Loucy (cell line): ENCODE measurements at regions not wholly inside any gene's neighbourhood (a gene's known extent, or its start where the extent isn't known, plus 50 kb on each side); places are given as distances from the start of the nearest gene placed in this dataset.

Experiments used
- H2AFZ ChIP-seq: fragments of 200-600 bp; sonication (generic); 2 replicates; pipeline ENCODE4 v1.6.0; 2016; ENCODE audit warnings: antibody characterized with exemption, mild to moderate bottlenecking, low read length, moderate library complexity
- H3F3A ChIP-seq: fragments of 200-600 bp; 2 replicates; pipeline ENCODE4 v1.6.0; 2016; ENCODE audit warnings: antibody characterized with exemption, low read depth, mild to moderate bottlenecking
- H3K27me3 ChIP-seq: fragments of 200-600 bp; sonication (generic); 2 replicates; pipeline ENCODE4 v1.6.1; 2014; ENCODE audit warnings: low read length, mild to moderate bottlenecking; ENCODE audit not compliant: insufficient read depth, poor library complexity, severe bottlenecking
- H3K36me3 ChIP-seq: fragments of 200-600 bp; sonication (generic); 2 replicates; pipeline ENCODE4 v1.6.1; 2016; ENCODE audit warnings: low read length; ENCODE audit not compliant: insufficient read depth
- H3K4me1 ChIP-seq: fragments of 200-600 bp; sonication (generic); 2 replicates; pipeline ENCODE4 v1.5.1; 2014; ENCODE audit warnings: low read length, mild to moderate bottlenecking; ENCODE audit not compliant: insufficient read depth, poor library complexity, severe bottlenecking
- H3K4me2 ChIP-seq: fragments of 200-600 bp; sonication (generic); 2 replicates; pipeline ENCODE4 v1.6.0; 2014; ENCODE audit warnings: antibody characterized with exemption, low read length, low read depth, mild to moderate bottlenecking; ENCODE audit not compliant: poor library complexity, severe bottlenecking
- H3K4me3 ChIP-seq: fragments of 200-600 bp; sonication (generic); 2 replicates; pipeline ENCODE4 v1.5.1; 2014; ENCODE audit warnings: low read length, mild to moderate bottlenecking, mixed read lengths; ENCODE audit not compliant: poor library complexity, severe bottlenecking
- H3K79me2 ChIP-seq: fragments of 200-600 bp; sonication (generic); 2 replicates; pipeline ENCODE4 v1.6.1; 2014; ENCODE audit warnings: low read length; ENCODE audit not compliant: insufficient read depth
- H3K9ac ChIP-seq: fragments of 200-600 bp; sonication (generic); 2 replicates; pipeline ENCODE4 v1.6.0; 2014; ENCODE audit warnings: mild to moderate bottlenecking, low read depth, low read length, moderate library complexity; ENCODE audit not compliant: poor library complexity, severe bottlenecking
- H3K9me2 ChIP-seq: fragments of 200-600 bp; sonication (generic); replicated peaks from 2 replicates; pipeline ENCODE4 v1.6.1; 2016; ENCODE audit warnings: low read depth, low read length, mixed read lengths
- H3K9me3 ChIP-seq: fragments of 200-600 bp; sonication (generic); 2 replicates; pipeline ENCODE4 v1.6.1; 2014; ENCODE audit warnings: mild to moderate bottlenecking, antibody characterized with exemption, low read length, low read depth; ENCODE audit not compliant: insufficient read depth
- H4K20me1 ChIP-seq: fragments of 200-600 bp; sonication (generic); 2 replicates; pipeline ENCODE4 v1.6.0; 2014; ENCODE audit warnings: antibody characterized with exemption, low read length, mild to moderate bottlenecking; ENCODE audit not compliant: insufficient read depth, poor library complexity, severe bottlenecking
- EZH2phosphoT487 ChIP-seq: fragments of 200-600 bp; IDR thresholded peaks from 2 replicates; pipeline ENCODE4 v1.6.1; 2018; ENCODE audit warnings: antibody characterized with exemption, mild to moderate bottlenecking, moderate library complexity, borderline replicate concordance
- TF ChIP-seq, protein P1 (sequence below): fragments of 200-600 bp; sonication (generic); conservative IDR thresholded peaks from 2 replicates; pipeline ENCODE4 v1.5.1; 2014; ENCODE audit warnings: mild to moderate bottlenecking, antibody characterized with exemption, low read length

- no peaks in the 10 kb centered on the region for H3K9me2 ChIP-seq
- H3K79me2 ChIP-seq: no peaks in the 10 kb centered on the region
- H3K4me2 ChIP-seq: no peak overlapping the region
- H4K20me1 ChIP-seq: no peaks in the 10 kb centered on the region
- H3K4me1 ChIP-seq: peaks cover 65% of the 10 kb centered on the region
- no peak overlapping the region for H2AFZ ChIP-seq
- peaks cover under 1% of the 10 kb centered on the region; the same call in 1 of the 2 replicates for H3K9me3 ChIP-seq
- H3F3A ChIP-seq: no peaks in the 10 kb centered on the region
- H3K36me3 ChIP-seq: no peaks in the 10 kb centered on the region
- no peak overlapping the region for H3K4me3 ChIP-seq
- no peak overlapping the region for H3K9ac ChIP-seq
- no peaks in the 10 kb centered on the region for H3K27me3 ChIP-seq
- TF ChIP-seq, protein P1, sequence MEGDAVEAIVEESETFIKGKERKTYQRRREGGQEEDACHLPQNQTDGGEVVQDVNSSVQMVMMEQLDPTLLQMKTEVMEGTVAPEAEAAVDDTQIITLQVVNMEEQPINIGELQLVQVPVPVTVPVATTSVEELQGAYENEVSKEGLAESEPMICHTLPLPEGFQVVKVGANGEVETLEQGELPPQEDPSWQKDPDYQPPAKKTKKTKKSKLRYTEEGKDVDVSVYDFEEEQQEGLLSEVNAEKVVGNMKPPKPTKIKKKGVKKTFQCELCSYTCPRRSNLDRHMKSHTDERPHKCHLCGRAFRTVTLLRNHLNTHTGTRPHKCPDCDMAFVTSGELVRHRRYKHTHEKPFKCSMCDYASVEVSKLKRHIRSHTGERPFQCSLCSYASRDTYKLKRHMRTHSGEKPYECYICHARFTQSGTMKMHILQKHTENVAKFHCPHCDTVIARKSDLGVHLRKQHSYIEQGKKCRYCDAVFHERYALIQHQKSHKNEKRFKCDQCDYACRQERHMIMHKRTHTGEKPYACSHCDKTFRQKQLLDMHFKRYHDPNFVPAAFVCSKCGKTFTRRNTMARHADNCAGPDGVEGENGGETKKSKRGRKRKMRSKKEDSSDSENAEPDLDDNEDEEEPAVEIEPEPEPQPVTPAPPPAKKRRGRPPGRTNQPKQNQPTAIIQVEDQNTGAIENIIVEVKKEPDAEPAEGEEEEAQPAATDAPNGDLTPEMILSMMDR: no peak
- TF ChIP-seq EZH2phosphoT487: no peak
These were observed 99.3 kb upstream of the FAM20C start for GRCh38 chr7:92888-93672.

DNA sequence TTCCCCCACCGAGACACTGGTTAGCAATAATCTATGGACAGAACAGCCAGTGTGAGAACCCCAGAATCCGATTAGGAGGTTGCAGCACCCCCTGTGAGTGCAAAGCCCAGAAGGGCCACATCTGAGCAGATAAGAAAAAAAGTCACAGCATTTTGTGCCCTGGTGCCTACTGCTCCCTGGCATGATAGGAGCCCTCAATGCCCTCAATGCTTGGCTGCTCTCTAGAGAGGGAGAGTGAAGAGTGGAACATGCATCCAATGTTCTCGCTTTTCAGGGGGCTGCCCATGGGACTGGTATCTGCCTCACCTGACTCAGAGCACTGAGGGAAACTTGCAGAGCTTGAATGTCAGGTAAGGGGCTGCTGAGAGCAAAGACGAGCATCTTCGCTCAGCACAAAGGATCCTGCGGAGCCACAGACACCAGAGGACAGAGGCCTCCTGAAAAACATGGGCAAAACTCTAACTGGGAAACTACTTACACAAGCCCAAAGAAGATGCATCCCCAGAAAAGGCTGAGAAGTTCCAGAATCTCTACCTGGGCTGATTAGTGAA lies 98.0 kb upstream of the FAM20C start:
- H3K27me3 ChIP-seq: no peaks in the 10 kb centered on the region
- H3K9ac ChIP-seq: no peak overlapping the region
- H3K36me3 ChIP-seq: no peaks in the 10 kb centered on the region
- peak overlapping the region; percentile 67 for H3K4me2 ChIP-seq
- H3K9me3 ChIP-seq: peaks cover 3% of the 10 kb centered on the region; the same call in 1 of the 2 replicates
- peak overlapping the region; percentile 28 for H3K4me3 ChIP-seq
- no peaks in the 10 kb centered on the region for H3K79me2 ChIP-seq
- peaks cover 53% of the 10 kb centered on the region for H3K4me1 ChIP-seq
- H3F3A ChIP-seq: no peaks in the 10 kb centered on the region
- H3K9me2 ChIP-seq: no peaks in the 10 kb centered on the region
- TF ChIP-seq, protein P1: no peak
- no peak for TF ChIP-seq EZH2phosphoT487
- no peaks in the 10 kb centered on the region for H4K20me1 ChIP-seq
- peak overlapping the region; percentile 72 for H2AFZ ChIP-seq

DNA sequence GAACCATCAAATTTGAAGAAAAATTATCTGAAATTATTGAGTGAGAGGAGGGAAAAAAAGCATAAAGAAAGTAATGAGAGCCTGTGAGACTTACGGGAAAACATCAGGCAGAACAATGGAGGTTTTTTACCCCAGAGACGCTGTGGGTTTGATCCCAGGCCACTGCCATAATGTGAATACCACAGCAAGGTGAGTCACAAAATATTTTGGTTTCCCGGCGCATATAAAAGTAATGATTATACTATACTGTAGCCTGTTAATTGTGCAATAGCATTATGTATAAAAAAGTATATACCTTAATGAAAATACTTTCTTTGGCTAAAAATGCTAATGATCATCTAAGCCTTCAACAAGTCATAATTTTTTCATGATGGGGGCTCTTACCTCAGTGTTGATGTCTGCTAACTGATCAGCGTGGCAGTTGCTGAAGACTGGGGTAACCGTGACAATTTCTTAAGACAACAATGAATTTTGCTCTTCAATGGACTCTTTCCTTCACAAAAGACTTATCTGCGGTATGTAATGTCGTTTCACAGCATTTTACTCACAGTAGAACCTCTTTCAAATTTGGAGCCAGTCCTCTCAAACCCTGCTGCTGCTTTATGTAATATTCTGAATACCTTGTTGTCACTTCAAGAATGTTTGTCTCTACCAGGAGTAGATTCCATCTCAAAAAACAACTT lies 97.0 kb upstream of the FAM20C start:
- H3K4me1 ChIP-seq: peaks cover 44% of the 10 kb centered on the region

More for the DNA sequence above, 97.0 kb upstream of the FAM20C start:
- Histone ChIP-seq H2AFZ (no peak overlapping the region), H3K9me3 (peaks cover 3% of the 10 kb centered on the region; the same call in 1 of the 2 replicates), H3K36me3 (no peaks in the 10 kb centered on the region), H3K9me2 (no peaks in the 10 kb centered on the region), H4K20me1 (no peaks in the 10 kb centered on the region), H3K27me3 (no peaks in the 10 kb centered on the region), H3K79me2 (no peaks in the 10 kb centered on the region), H3K4me2 (peak overlapping the region; percentile 67), H3K9ac (no peak overlapping the region), H3K4me3 (peak overlapping the region; percentile 28), H3F3A (no peaks in the 10 kb centered on the region)
- TF ChIP-seq EZH2phosphoT487: no peak
- TF ChIP-seq, protein P1: no peak
